ENCODE measurements at regions not wholly inside any gene's neighbourhood (a gene's known extent, or its start where the extent isn't known, plus 50 kb on each side); places are given as distances from the start of the nearest gene placed in this dataset.

DNA sequence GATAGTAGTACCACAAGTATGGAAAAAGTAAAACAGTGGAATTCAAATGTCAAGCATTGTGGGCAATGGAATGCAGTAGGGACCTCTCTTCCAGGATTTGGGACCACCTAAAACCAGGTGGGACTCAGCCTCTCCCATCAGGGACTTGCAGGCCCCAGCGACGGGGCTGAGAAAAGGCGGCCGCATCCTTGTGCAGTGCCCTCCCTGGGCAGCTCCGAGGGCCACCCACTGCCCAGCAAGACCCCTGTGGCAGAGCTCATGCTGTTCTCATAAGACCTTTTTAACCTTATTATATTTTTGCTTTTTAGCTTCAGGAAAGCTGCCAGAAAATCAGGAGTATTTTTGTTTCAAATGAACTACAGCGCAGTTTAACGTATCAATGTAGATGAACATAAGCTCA lies 142.6 kb upstream of the RPS6KA2 start:
- H3K4me3 ChIP-seq (ENCODE audit: insufficient read depth in 1 of 2, low read depth in 1 of 2, low read length in 2 of 2), result no peak overlapping the region

DNA sequence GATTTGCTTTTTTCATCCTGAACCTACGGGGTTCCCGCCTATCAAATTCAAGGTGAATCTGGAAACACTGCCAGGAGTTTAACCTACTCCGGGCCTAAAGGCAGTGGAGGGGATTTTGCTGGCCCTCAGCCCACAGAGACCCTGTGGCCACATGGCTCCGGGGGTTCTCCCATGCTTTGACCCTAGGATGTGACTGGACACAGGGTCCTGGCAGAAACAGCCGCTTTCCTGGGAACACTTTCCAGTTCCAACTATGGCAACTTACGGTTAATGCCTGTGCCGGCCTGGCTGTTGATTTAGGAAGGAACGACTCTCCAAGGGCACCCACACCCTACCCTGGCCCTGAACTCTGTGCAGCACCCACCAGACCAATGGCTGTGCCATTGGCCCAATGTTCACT lies 141.7 kb upstream of the RPS6KA2 start:
- Histone ChIP-seq H3K27ac (ENCODE audit: low read length, poor library complexity, severe bottlenecking) (no peak overlapping the region), H3K4ac (ENCODE audit: low read depth in 1 of 2, low read length in 2 of 2) (no peak overlapping the region), H3K9me3 (ENCODE audit: control insufficient read depth, low read length) (no peaks in the 10 kb centered on the region), H3K18ac (ENCODE audit: low read depth in 1 of 2, low read length in 2 of 2) (no peak overlapping the region), H3K9ac (ENCODE audit: low read length) (no peak overlapping the region), H2BK12ac (ENCODE audit: low read length in 2 of 2) (no peak overlapping the region), H2BK120ac (ENCODE audit: low read depth, low read length) (no peak overlapping the region), H3K4me1 (ENCODE audit: control insufficient read depth, insufficient read depth, low read depth, low read length) (no peaks in the 10 kb centered on the region), H2AFZ (ENCODE audit: low read depth, low read length) (no peak overlapping the region), H2BK5ac (ENCODE audit: low read depth, low read length, poor library complexity, severe bottlenecking) (no peak overlapping the region), H3K4me3 (ENCODE audit: insufficient read depth in 1 of 2, low read depth in 1 of 2, low read length in 2 of 2) (no peak overlapping the region), H3K14ac (ENCODE audit: low read length in 2 of 2) (no peak overlapping the region), H3K27me3 (ENCODE audit: control insufficient read depth in 1 of 2, insufficient read depth in 1 of 2, low read length in 2 of 2) (peaks cover 0 to 29% of the 10 kb centered on the region in 2 experiments), H3K79me1 (replicated peaks; ENCODE audit: low read length, poor library complexity, severe bottlenecking) (no peaks in the 10 kb centered on the region), H3K4me2 (ENCODE audit: low read length, poor library complexity, severe bottlenecking) (no peak overlapping the region), H4K8ac (ENCODE audit: low read length) (no peak overlapping the region), H2BK15ac (ENCODE audit: low read depth, poor library complexity, severe bottlenecking) (no peak overlapping the region), H3K23ac (ENCODE audit: low read length in 2 of 2) (no peak overlapping the region), H3K36me3 (ENCODE audit: control insufficient read depth in 1 of 2, insufficient read depth in 2 of 2, low read depth in 1 of 2, low read length in 2 of 2) (no peaks in the 10 kb centered on the region), H2AK5ac (ENCODE audit: low read length, severe bottlenecking) (no peak overlapping the region), H4K91ac (ENCODE audit: low read length) (no peak overlapping the region)
- WGBS, result 84% methylated on average over 8 of the region's 8 CpGs
- no peak for DNase-seq

More for the DNA sequence above, 142.6 kb upstream of the RPS6KA2 start:
- Histone ChIP-seq H3K4ac (ENCODE audit: low read depth in 1 of 2, low read length in 2 of 2) (no peak overlapping the region), H2BK120ac (ENCODE audit: low read depth, low read length) (no peak overlapping the region), H2BK15ac (ENCODE audit: low read depth, poor library complexity, severe bottlenecking) (no peak overlapping the region), H3K79me1 (replicated peaks; ENCODE audit: low read length, poor library complexity, severe bottlenecking) (no peaks in the 10 kb centered on the region), H2BK12ac (ENCODE audit: low read length in 2 of 2) (no peak overlapping the region), H4K8ac (ENCODE audit: low read length) (no peak overlapping the region), H3K9me3 (ENCODE audit: control insufficient read depth, low read length) (no peaks in the 10 kb centered on the region), H3K27ac (ENCODE audit: low read length, poor library complexity, severe bottlenecking) (no peak overlapping the region), H2AK5ac (ENCODE audit: low read length, severe bottlenecking) (no peak overlapping the region), H3K14ac (ENCODE audit: low read length in 2 of 2) (no peak overlapping the region), H3K23ac (ENCODE audit: low read length in 2 of 2) (no peak overlapping the region), H3K36me3 (ENCODE audit: control insufficient read depth in 1 of 2, insufficient read depth in 2 of 2, low read depth in 1 of 2, low read length in 2 of 2) (no peaks in the 10 kb centered on the region), H4K91ac (ENCODE audit: low read length) (no peak overlapping the region), H2AFZ (ENCODE audit: low read depth, low read length) (no peak overlapping the region), H3K18ac (ENCODE audit: low read depth in 1 of 2, low read length in 2 of 2) (no peak overlapping the region), H3K4me2 (ENCODE audit: low read length, poor library complexity, severe bottlenecking) (no peak overlapping the region), H3K27me3 (ENCODE audit: control insufficient read depth in 1 of 2, insufficient read depth in 1 of 2, low read length in 2 of 2) (peaks cover 6 to 31% of the 10 kb centered on the region in 2 experiments), H2BK5ac (ENCODE audit: low read depth, low read length, poor library complexity, severe bottlenecking) (no peak overlapping the region), H3K4me1 (ENCODE audit: control insufficient read depth, insufficient read depth, low read depth, low read length) (no peaks in the 10 kb centered on the region), H3K9ac (ENCODE audit: low read length) (no peak overlapping the region)
- WGBS, result 89% methylated on average over 6 of the region's 7 CpGs
- no peak for DNase-seq

DNA sequence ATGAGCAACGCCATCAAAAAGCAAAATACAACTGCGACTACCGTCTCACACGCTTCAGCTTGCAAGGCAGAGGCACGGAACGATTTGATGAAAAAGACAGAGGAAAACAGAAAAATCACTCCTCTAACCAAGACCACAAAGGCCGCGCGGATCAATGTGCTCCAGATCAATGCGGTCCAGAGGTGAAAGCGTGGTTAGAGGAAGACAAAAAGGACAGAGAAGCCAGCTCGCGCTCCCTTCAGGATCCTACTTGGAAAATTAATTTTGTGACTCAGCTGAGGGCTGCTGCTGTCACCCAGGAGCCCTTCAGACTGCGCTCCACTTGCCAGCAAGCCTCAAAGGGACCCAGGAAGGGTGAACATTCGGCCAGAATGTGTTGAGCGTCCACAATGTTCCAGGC lies 140.2 kb upstream of the RPS6KA2 start:
- Histone ChIP-seq H3K4me1 (ENCODE audit: control insufficient read depth, insufficient read depth, low read depth, low read length) (no peaks in the 10 kb centered on the region), H3K4ac (ENCODE audit: low read depth in 1 of 2, low read length in 2 of 2) (no peak overlapping the region), H2BK120ac (ENCODE audit: low read depth, low read length) (no peak overlapping the region), H2AK5ac (ENCODE audit: low read length, severe bottlenecking) (no peak overlapping the region), H3K27me3 (ENCODE audit: control insufficient read depth in 1 of 2, insufficient read depth in 1 of 2, low read length in 2 of 2) (peaks cover 0 to 29% of the 10 kb centered on the region in 2 experiments), H3K9ac (ENCODE audit: low read length) (no peak overlapping the region), H3K4me2 (ENCODE audit: low read length, poor library complexity, severe bottlenecking) (no peak overlapping the region), H3K4me3 (ENCODE audit: insufficient read depth in 1 of 2, low read depth in 1 of 2, low read length in 2 of 2) (no peak overlapping the region), H3K18ac (ENCODE audit: low read depth in 1 of 2, low read length in 2 of 2) (no peak overlapping the region), H4K91ac (ENCODE audit: low read length) (no peak overlapping the region), H3K79me1 (replicated peaks; ENCODE audit: low read length, poor library complexity, severe bottlenecking) (no peaks in the 10 kb centered on the region), H2BK5ac (ENCODE audit: low read depth, low read length, poor library complexity, severe bottlenecking) (no peak overlapping the region), H3K27ac (ENCODE audit: low read length, poor library complexity, severe bottlenecking) (no peak overlapping the region), H2BK15ac (ENCODE audit: low read depth, poor library complexity, severe bottlenecking) (no peak overlapping the region), H3K9me3 (ENCODE audit: control insufficient read depth, low read length) (no peaks in the 10 kb centered on the region), H2AFZ (ENCODE audit: low read depth, low read length) (no peak overlapping the region), H3K36me3 (ENCODE audit: control insufficient read depth in 1 of 2, insufficient read depth in 2 of 2, low read depth in 1 of 2, low read length in 2 of 2) (no peaks in the 10 kb centered on the region), H2BK12ac (ENCODE audit: low read length in 2 of 2) (no peak overlapping the region), H3K14ac (ENCODE audit: low read length in 2 of 2) (no peak overlapping the region), H4K8ac (ENCODE audit: low read length) (no peak overlapping the region), H3K23ac (ENCODE audit: low read length in 2 of 2) (no peak overlapping the region)
- no peak for DNase-seq
- WGBS, result 88% methylated on average over 16 of the region's 16 CpGs

DNA sequence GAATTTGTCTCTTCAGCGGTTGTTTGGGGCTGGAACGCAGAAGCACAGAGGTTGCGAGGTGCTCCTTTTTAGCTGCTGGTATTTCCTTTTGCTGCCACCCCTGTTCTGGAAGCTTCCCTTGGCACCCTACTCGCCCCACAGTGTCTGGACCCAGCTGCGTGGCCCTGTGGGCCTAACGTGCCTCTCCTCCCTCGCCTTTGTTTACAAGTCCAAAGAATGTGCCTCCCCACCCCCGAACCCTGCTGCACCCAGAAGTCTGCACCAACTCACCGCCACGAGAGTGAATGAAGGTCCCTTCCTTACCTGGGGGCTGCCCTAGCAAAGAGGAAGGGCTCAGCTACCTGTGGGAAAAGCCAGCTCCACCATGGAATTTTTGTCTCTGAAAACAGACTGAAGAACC lies 139.7 kb upstream of the RPS6KA2 start:
- H2AK5ac ChIP-seq (ENCODE audit: low read length, severe bottlenecking), result no peak overlapping the region
- no peak overlapping the region for H3K9ac ChIP-seq (ENCODE audit: low read length)
- no peak overlapping the region for H2BK12ac ChIP-seq (ENCODE audit: low read length in 2 of 2)
- H3K27ac ChIP-seq (ENCODE audit: low read length, poor library complexity, severe bottlenecking), result no peak overlapping the region
- no peak for DNase-seq
- no peaks in the 10 kb centered on the region for H3K79me1 ChIP-seq (replicated peaks; ENCODE audit: low read length, poor library complexity, severe bottlenecking)
- H2BK15ac ChIP-seq (ENCODE audit: low read depth, poor library complexity, severe bottlenecking), result no peak overlapping the region
- 64% methylated on average over 10 of the region's 10 CpGs for WGBS
- H2AFZ ChIP-seq (ENCODE audit: low read depth, low read length), result no peak overlapping the region
- no peak overlapping the region for H2BK120ac ChIP-seq (ENCODE audit: low read depth, low read length)
- H2BK5ac ChIP-seq (ENCODE audit: low read depth, low read length, poor library complexity, severe bottlenecking), result no peak overlapping the region
- H3K14ac ChIP-seq (ENCODE audit: low read length in 2 of 2), result peak overlapping the region in 1 of 2 experiments; percentile 20
- H3K9me3 ChIP-seq (ENCODE audit: control insufficient read depth, low read length), result no peaks in the 10 kb centered on the region
- no peak overlapping the region for H4K8ac ChIP-seq (ENCODE audit: low read length)
- H4K91ac ChIP-seq (ENCODE audit: low read length), result no peak overlapping the region
- H3K36me3 ChIP-seq (ENCODE audit: control insufficient read depth in 1 of 2, insufficient read depth in 2 of 2, low read depth in 1 of 2, low read length in 2 of 2), result no peaks in the 10 kb centered on the region
- H3K4me3 ChIP-seq (ENCODE audit: insufficient read depth in 1 of 2, low read depth in 1 of 2, low read length in 2 of 2), result no peak overlapping the region
- H3K18ac ChIP-seq (ENCODE audit: low read depth in 1 of 2, low read length in 2 of 2), result no peak overlapping the region
- no peak overlapping the region for H3K4me2 ChIP-seq (ENCODE audit: low read length, poor library complexity, severe bottlenecking)
- peaks cover 0 to 29% of the 10 kb centered on the region in 2 experiments for H3K27me3 ChIP-seq (ENCODE audit: control insufficient read depth in 1 of 2, insufficient read depth in 1 of 2, low read length in 2 of 2)
- H3K23ac ChIP-seq (ENCODE audit: low read length in 2 of 2), result no peak overlapping the region
- H3K4me1 ChIP-seq (ENCODE audit: control insufficient read depth, insufficient read depth, low read depth, low read length), result no peaks in the 10 kb centered on the region
- H3K4ac ChIP-seq (ENCODE audit: low read depth in 1 of 2, low read length in 2 of 2), result no peak overlapping the region

All from mesenchymal stem cell (in vitro differentiated cells and primary cell).